BJ (cell line): ENCODE measurements at regions not wholly inside any gene's neighbourhood (a gene's known extent, or its start where the extent isn't known, plus 50 kb on each side); places are given as distances from the start of the nearest gene placed in this dataset.

ENCODE experiments used
- CTCF ChIA-PET: fragments of 350-600 bp; formaldehyde crosslinking; extraction: SDS; loops from one replicate; lab custom pipeline; 2021; ENCODE audit warnings: antibody characterized with exemption, inconsistent platforms; lab: Yijun Ruan, JAX
- POLR2A ChIA-PET: fragments of 300-600 bp; sonication (Branson Sonifier 250); formaldehyde crosslinking; extraction: SDS; loops from one replicate; lab custom pipeline; 2021; ENCODE audit warnings: antibody characterized with exemption; lab: Charles Lee
- DNase-seq: peaks from one replicate; pipeline ENCODE4 v3.0.0-alpha.2; 2011; ENCODE audit warnings: low read depth
- H3K27me3 ChIP-seq: 2 replicates; pipeline ENCODE4 v1.6.0; 2011; ENCODE audit warnings: low read length; ENCODE audit not compliant: control insufficient read depth, insufficient read depth
- H3K36me3 ChIP-seq: 2 replicates; pipeline ENCODE4 v1.5.1; 2011; ENCODE audit warnings: low read length; ENCODE audit not compliant: control insufficient read depth, insufficient read depth
- H3K4me3 ChIP-seq: 2 replicates; pipeline ENCODE4 v1.5.1; 2011; ENCODE audit warnings: low read depth, mild to moderate bottlenecking, control low read depth, low read length
- CTCF ChIP-seq: IDR thresholded peaks from 2 replicates; pipeline ENCODE4 v1.5.1; 2011; ENCODE audit warnings: low read depth, mild to moderate bottlenecking, control low read depth, inconsistent platforms, low read length, moderate library complexity; ENCODE audit not compliant: insufficient read depth

GRCh38 chr21:28877318-28877884, 115.3 kb downstream of the LTN1 start:
- CTCF ChIA-PET: no interaction called here
- peaks cover 3% of the 10 kb centered on the region for H3K36me3 ChIP-seq
- H3K27me3 ChIP-seq: no peaks in the 10 kb centered on the region
- DNase-seq: no peak
- H3K4me3 ChIP-seq: no peak overlapping the region
- no peak for TF ChIP-seq CTCF
- POLR2A ChIA-PET: no interaction called here

- POLR2A ChIA-PET: no interaction called here
- DNase-seq: no peak
These were observed 117.6 kb downstream of the LTN1 start for GRCh38 chr21:28875078-28875477.

GRCh38 chr21:28872218-28872617, 120.5 kb downstream of the LTN1 start:
- CTCF ChIA-PET: interaction anchor here (0.6 kb wide), 1 partner anchor 1320 kb away, joined by 3 read pairs; no protein-coding TSS in a partner anchor

More at GRCh38 chr21:28875078-28875477, 117.6 kb downstream of the LTN1 start:
- peaks cover 3% of the 10 kb centered on the region; the same call in 1 of the 2 replicates for H3K36me3 ChIP-seq
- CTCF ChIA-PET: no interaction called here
- no peak overlapping the region for H3K4me3 ChIP-seq
- no peaks in the 10 kb centered on the region for H3K27me3 ChIP-seq
- TF ChIP-seq CTCF: no peak

GRCh38 chr21:28871388-28872010, 121.2 kb downstream of the LTN1 start:
- Histone ChIP-seq H3K36me3 (peaks cover 3% of the 10 kb centered on the region; the same call in 1 of the 2 replicates), H3K4me3 (no peak overlapping the region), H3K27me3 (no peaks in the 10 kb centered on the region)
- ChIA-PET CTCF (no interaction called here), POLR2A (no interaction called here)
- TF ChIP-seq CTCF: no peak
- no peak for DNase-seq

More at GRCh38 chr21:28872218-28872617, 120.5 kb downstream of the LTN1 start:
- no peak for TF ChIP-seq CTCF
- Histone ChIP-seq H3K36me3 (peaks cover 3% of the 10 kb centered on the region; the same call in 1 of the 2 replicates), H3K27me3 (no peaks in the 10 kb centered on the region), H3K4me3 (no peak overlapping the region)
- POLR2A ChIA-PET: no interaction called here
- DNase-seq: no peak

- CTCF ChIA-PET: no interaction called here
- no peak for DNase-seq
- no peaks in the 10 kb centered on the region for H3K36me3 ChIP-seq
- TF ChIP-seq CTCF: no peak
- POLR2A ChIA-PET: no interaction called here
- no peak overlapping the region for H3K4me3 ChIP-seq
- no peaks in the 10 kb centered on the region for H3K27me3 ChIP-seq
These were observed 125.3 kb downstream of the LTN1 start for GRCh38 chr21:28867401-28867800.
